Ascending aorta (tissue), 2 donors: ENCODE measurements at regions not wholly inside any gene's neighbourhood (a gene's known extent, or its start where the extent isn't known, plus 50 kb on each side); places are given as distances from the start of the nearest gene placed in this dataset.

ENCODE experiments used
- DNase-seq, 2 donors: peaks; one replicate each; pipeline ENCODE4 v3.0.0-alpha.2; 2019; ENCODE audit warnings: low spot score in 2 of 2
- H3K27ac ChIP-seq, 2 donors: fragments of 200-600 bp; sonication (generic); one replicate each; pipeline ENCODE4 v1.5.1; 2016 to 2017; ENCODE audit warnings: mild to moderate bottlenecking in 1 of 2
- H3K27me3 ChIP-seq: fragments of 200-600 bp; sonication (generic); one replicate; pipeline ENCODE4 v1.5.1; 2017
- H3K36me3 ChIP-seq, 2 donors: fragments of 200-600 bp; sonication (generic); one replicate each; pipeline ENCODE4 v1.5.1; 2016
- H3K4me1 ChIP-seq, 2 donors: fragments of 200-600 bp; sonication (generic); one replicate each; pipeline ENCODE4 v1.5.1; 2016 to 2017; ENCODE audit warnings: mild to moderate bottlenecking in 1 of 2
- H3K4me3 ChIP-seq, 2 donors: fragments of 200-600 bp; sonication (generic); one replicate each; pipeline ENCODE4 v1.5.1; 2016 to 2017; ENCODE audit warnings: mild to moderate bottlenecking in 1 of 2
- H3K9me3 ChIP-seq, 2 donors: fragments of 200-600 bp; sonication (generic); one replicate each; pipeline ENCODE4 v1.5.1; 2016
- intact Hi-C: fragments of 100-400 bp; cut with DNase I; formaldehyde crosslinking; loops from one replicate; pipeline ENCODE4 v1.15.1; 2023
- TF ChIP-seq, protein P1 (sequence below), 3 experiments: fragments of 200-600 bp in 2 of 3; fragments of 450-650 bp in 1 of 3; sonication (generic) in 2 of 3; IDR thresholded peaks; one replicate each; pipeline ENCODE4 v1.5.1; 2016 to 2019; ENCODE audit warnings: antibody characterized with exemption in 3 of 3, mild to moderate bottlenecking in 1 of 3, moderate library complexity in 1 of 3

DNA sequence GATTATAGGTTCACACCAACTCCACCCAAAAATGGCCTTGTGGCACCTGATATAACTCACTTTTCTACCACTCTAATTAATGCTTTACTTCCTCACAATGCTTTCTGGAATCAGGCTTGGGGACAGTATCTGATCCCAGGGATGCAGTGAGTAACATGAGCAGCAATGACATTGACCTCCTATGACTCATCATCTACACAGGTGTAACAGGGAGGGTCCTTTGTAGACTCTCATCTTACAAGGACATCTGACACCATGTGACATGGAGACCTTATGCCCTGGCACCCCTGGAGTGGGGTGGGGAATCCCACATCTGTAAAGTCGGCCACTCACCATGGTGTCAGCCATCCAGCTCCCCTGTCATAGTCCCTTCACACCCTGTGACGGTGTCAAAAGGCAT, 586.4 kb downstream of the MED13L start:
- H3K27me3 ChIP-seq = no peaks in the 10 kb centered on the region
- no peaks in the 10 kb centered on the region for H3K9me3 ChIP-seq
- no peak for DNase-seq
- no peak overlapping the region for H3K27ac ChIP-seq
- no peak overlapping the region for H3K4me3 ChIP-seq
- H3K36me3 ChIP-seq = no peaks in the 10 kb centered on the region
- peaks cover 0 to 8% of the 10 kb centered on the region in 2 donors for H3K4me1 ChIP-seq
- intact Hi-C loops = no loop called here
- TF ChIP-seq, protein P1, sequence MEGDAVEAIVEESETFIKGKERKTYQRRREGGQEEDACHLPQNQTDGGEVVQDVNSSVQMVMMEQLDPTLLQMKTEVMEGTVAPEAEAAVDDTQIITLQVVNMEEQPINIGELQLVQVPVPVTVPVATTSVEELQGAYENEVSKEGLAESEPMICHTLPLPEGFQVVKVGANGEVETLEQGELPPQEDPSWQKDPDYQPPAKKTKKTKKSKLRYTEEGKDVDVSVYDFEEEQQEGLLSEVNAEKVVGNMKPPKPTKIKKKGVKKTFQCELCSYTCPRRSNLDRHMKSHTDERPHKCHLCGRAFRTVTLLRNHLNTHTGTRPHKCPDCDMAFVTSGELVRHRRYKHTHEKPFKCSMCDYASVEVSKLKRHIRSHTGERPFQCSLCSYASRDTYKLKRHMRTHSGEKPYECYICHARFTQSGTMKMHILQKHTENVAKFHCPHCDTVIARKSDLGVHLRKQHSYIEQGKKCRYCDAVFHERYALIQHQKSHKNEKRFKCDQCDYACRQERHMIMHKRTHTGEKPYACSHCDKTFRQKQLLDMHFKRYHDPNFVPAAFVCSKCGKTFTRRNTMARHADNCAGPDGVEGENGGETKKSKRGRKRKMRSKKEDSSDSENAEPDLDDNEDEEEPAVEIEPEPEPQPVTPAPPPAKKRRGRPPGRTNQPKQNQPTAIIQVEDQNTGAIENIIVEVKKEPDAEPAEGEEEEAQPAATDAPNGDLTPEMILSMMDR (IDR thresholded peaks at IDR 0.05) = no peak

DNA sequence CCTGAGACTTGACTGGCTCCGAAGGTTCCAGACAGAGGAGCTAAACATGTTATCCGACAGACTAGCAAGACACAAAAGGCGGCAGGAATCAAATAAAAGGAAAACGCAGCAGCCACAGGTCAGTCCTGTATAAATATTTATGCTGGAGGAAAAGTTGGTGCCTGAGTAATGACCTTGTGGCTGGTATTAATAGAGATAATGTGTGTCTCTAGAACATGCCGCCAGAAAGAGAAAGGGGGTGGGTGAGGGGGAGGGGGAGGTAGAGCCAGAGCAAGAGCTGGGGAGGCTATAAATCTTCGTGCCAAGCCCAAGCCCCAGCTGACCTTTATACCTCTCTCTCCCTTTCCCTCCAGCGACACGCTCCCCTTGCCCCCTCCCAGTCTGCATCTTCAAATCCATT, 590.4 kb downstream of the MED13L start:
- Histone ChIP-seq H3K27ac (peak overlapping the region in 1 of 2 donors; percentile 55), H3K4me1 (peaks cover 0 to 8% of the 10 kb centered on the region in 2 donors), H3K36me3 (no peaks in the 10 kb centered on the region), H3K9me3 (no peaks in the 10 kb centered on the region), H3K27me3 (no peaks in the 10 kb centered on the region), H3K4me3 (no peak overlapping the region)
- DNase-seq = no peak
- intact Hi-C loops = no loop called here
- TF ChIP-seq, protein P1 (IDR thresholded peaks at IDR 0.05) = no peak

DNA sequence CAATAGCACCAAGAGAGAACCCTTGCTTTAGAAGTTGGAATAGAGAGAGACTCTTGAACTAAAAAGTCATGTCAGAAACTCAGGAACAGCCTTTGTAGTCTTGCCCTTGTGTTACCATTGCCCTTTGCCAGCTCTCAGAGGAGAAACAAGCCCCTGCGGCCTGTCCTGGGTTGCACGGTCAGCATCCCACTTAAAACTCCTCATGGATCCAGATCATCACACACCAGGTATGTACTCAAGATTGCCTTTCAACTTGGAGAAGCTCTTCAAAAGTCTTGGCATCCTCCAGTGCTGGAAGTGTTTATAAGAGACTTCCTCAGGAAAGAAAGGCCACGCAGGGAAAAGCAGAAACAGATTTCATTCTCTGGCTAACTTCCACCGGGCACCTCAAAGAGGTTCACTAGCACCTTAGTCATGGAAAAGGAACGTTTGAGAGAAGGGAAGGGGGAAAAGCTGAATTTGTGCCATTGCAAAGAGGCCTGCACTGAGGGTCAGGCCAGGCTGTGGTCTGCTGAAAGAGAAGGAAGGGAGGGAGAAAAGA, 594.2 kb downstream of the MED13L start:
- Histone ChIP-seq H3K4me3 (no peak overlapping the region), H3K27me3 (no peaks in the 10 kb centered on the region), H3K36me3 (no peaks in the 10 kb centered on the region), H3K4me1 (peaks cover 0 to 8% of the 10 kb centered on the region in 2 donors), H3K9me3 (no peaks in the 10 kb centered on the region), H3K27ac (no peak overlapping the region)
- intact Hi-C loops = no loop called here
- DNase-seq = no peak
- TF ChIP-seq, protein P1 (IDR thresholded peaks at IDR 0.05) = no peak

DNA sequence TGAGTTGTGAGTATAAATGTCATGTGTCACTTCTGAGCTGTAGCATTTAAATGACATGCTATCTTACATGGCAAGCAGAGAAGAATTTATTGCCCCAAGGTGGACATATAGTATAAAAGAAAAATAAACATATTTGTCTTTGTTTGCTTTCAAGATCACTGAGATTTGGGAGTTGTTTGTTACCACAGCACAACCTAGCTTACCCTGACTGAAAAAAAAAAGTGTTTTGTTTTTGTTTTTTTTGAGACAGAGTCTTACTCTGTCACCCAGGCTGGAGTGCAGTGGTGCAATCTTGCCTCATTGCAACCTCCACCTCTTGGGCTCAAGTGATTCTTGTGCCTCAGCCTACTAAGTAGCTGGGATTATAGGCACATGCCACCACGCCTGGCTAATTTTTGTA, 596.5 kb downstream of the MED13L start:
- no peaks in the 10 kb centered on the region for H3K27me3 ChIP-seq
- TF ChIP-seq, protein P1 (IDR thresholded peaks at IDR 0.05) = no peak
- intact Hi-C loops = no loop called here
- no peak overlapping the region for H3K4me3 ChIP-seq
- H3K36me3 ChIP-seq = no peaks in the 10 kb centered on the region
- no peak overlapping the region for H3K27ac ChIP-seq
- H3K4me1 ChIP-seq = no peaks in the 10 kb centered on the region
- no peaks in the 10 kb centered on the region for H3K9me3 ChIP-seq
- no peak for DNase-seq

DNA sequence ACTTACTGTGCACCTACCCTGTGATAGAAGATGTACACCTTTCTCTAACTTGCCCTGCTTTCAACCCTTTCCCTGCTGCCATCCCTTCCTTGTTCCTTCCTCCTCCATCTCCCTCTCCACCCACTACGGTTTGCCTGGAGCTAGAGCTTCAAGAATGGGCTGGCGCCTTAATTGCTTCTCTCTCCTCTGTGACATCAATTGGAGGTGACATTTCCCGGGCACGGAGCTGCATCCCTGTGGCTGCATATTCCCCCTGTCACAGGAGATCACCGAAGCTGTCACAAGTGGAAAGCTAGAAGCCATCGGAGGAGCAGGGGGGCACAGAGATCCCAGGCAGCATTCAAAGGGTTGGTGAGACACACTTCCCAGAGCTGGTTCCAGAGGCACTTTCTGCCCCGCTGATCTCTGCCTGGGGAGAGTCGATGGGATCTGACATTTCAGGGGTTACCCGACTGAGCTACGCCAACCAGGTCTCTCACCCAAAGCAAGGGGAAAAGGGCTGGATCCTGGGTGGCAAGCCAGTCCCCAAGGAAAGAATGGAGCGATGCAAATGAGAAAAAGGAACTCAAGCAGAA, 604.9 kb downstream of the MED13L start:
- peaks cover 0 to 8% of the 10 kb centered on the region in 2 donors for H3K4me1 ChIP-seq
- H3K9me3 ChIP-seq = no peaks in the 10 kb centered on the region
- intact Hi-C loops = no loop called here
- no peaks in the 10 kb centered on the region for H3K36me3 ChIP-seq
- no peak overlapping the region for H3K27ac ChIP-seq
- DNase-seq = no peak
- H3K4me3 ChIP-seq = no peak overlapping the region
- no peaks in the 10 kb centered on the region for H3K27me3 ChIP-seq
- TF ChIP-seq, protein P1 (IDR thresholded peaks at IDR 0.05) = no peak
